SK-N-SH treated with all-trans-retinoic acid at 6 μM for 48 hours (cell line): ENCODE measurements at regions not wholly inside any gene's neighbourhood (a gene's known extent, or its start where the extent isn't known, plus 50 kb on each side); places are given as distances from the start of the nearest gene placed in this dataset.

Source experiments
- ATAC-seq: fragments of 200-7000 bp; cut with Tn5 transposase; 3 replicates; pipeline ENCODE4 v1.9.1; 2020; ENCODE audit warnings: mild to moderate bottlenecking, moderate library complexity
- ARNTL ChIP-seq: fragments of 450-650 bp; formaldehyde crosslinking; IDR thresholded peaks from 2 replicates; pipeline ENCODE4 v1.5.0; 2020; ENCODE audit warnings: low read depth, mild to moderate bottlenecking, moderate library complexity, borderline replicate concordance
- CREB5 ChIP-seq: fragments of 250-450 bp; sonication (Bioruptor Pico); IDR thresholded peaks from 2 replicates; pipeline ENCODE4 v1.5.1; 2020; ENCODE audit warnings: low read depth, mild to moderate bottlenecking, moderate library complexity
- CSDC2 ChIP-seq: fragments of 250-450 bp; sonication (Bioruptor Pico); IDR thresholded peaks from 2 replicates; pipeline ENCODE4 v1.5.0; 2020; ENCODE audit warnings: mild to moderate bottlenecking, moderate library complexity
- CSRNP3 ChIP-seq: fragments of 250-450 bp; sonication (Bioruptor Pico); IDR thresholded peaks from 2 replicates; pipeline ENCODE4 v1.5.1; 2021; ENCODE audit warnings: mild to moderate bottlenecking, moderate library complexity
- ESRRG ChIP-seq: fragments of 250-450 bp; sonication (Bioruptor Pico); IDR thresholded peaks from 2 replicates; pipeline ENCODE4 v1.6.1; 2021; ENCODE audit warnings: mild to moderate bottlenecking
- ISL1 ChIP-seq: fragments of 250-450 bp; sonication (Bioruptor Pico); IDR thresholded peaks from 2 replicates; pipeline ENCODE4 v2.1.2; 2022; ENCODE audit warnings: mild to moderate bottlenecking, moderate library complexity
- POU6F1 ChIP-seq: fragments of 250-450 bp; sonication (Bioruptor Pico); IDR thresholded peaks from 2 replicates; pipeline ENCODE4 v1.8.0; 2021; ENCODE audit warnings: low read depth, mild to moderate bottlenecking, moderate library complexity, borderline replicate concordance
- PPARA ChIP-seq: fragments of 250-450 bp; sonication (Bioruptor Pico); IDR thresholded peaks from 2 replicates; pipeline ENCODE4 v1.5.0; 2020; ENCODE audit warnings: mild to moderate bottlenecking, borderline replicate concordance
- RARB ChIP-seq: fragments of 250-450 bp; sonication (Bioruptor Pico); IDR thresholded peaks from 2 replicates; pipeline ENCODE4 v1.8.0; 2021; ENCODE audit warnings: mild to moderate bottlenecking, moderate library complexity
- TCF4 ChIP-seq: fragments of 250-450 bp; sonication (Bioruptor Pico); IDR thresholded peaks from 2 replicates; pipeline ENCODE4 v1.8.0; 2021; ENCODE audit warnings: mild to moderate bottlenecking, moderate library complexity, borderline replicate concordance
- TOX ChIP-seq: fragments of 250-450 bp; sonication (Bioruptor Pico); IDR thresholded peaks from 2 replicates; pipeline ENCODE4 v1.8.0; 2021; ENCODE audit warnings: mild to moderate bottlenecking, moderate library complexity, borderline replicate concordance
- TSHZ2 ChIP-seq: fragments of 250-450 bp; sonication (Bioruptor Pico); IDR thresholded peaks from 2 replicates; pipeline ENCODE4 v1.5.0; 2020; ENCODE audit warnings: mild to moderate bottlenecking, moderate library complexity
- ZC3H10 ChIP-seq: fragments of 250-450 bp; sonication (Bioruptor Pico); IDR thresholded peaks from 2 replicates; pipeline ENCODE4 v1.5.1; 2021; ENCODE audit warnings: mild to moderate bottlenecking, moderate library complexity
- ZFP3 ChIP-seq: fragments of 250-450 bp; sonication (Bioruptor Pico); IDR thresholded peaks from 2 replicates; pipeline ENCODE4 v1.5.0; 2020; ENCODE audit warnings: mild to moderate bottlenecking, moderate library complexity
- ZFP30 ChIP-seq: fragments of 450-650 bp; formaldehyde crosslinking; IDR thresholded peaks from 2 replicates; pipeline ENCODE4 v1.5.0; 2022; ENCODE audit warnings: mild to moderate bottlenecking, moderate library complexity
- ZNF565 ChIP-seq: fragments of 450-650 bp; formaldehyde crosslinking; conservative IDR thresholded peaks from 2 replicates; pipeline ENCODE4 v1.5.0; 2020; ENCODE audit warnings: low read depth, mild to moderate bottlenecking, moderate library complexity
- ZNF70 ChIP-seq: fragments of 450-650 bp; formaldehyde crosslinking; IDR thresholded peaks from 2 replicates; pipeline ENCODE4 v1.5.0; 2020; ENCODE audit warnings: mild to moderate bottlenecking, moderate library complexity
- ZNF8 ChIP-seq: fragments of 450-650 bp; formaldehyde crosslinking; IDR thresholded peaks from 2 replicates; pipeline ENCODE4 v1.5.0; 2020; ENCODE audit warnings: mild to moderate bottlenecking, moderate library complexity

GRCh38 chr11:104645261-104646222 is 252.7 kb downstream of the CASP12 start (continued):
- no peak for TF ChIP-seq POU6F1
- TF ChIP-seq ZC3H10 = no peak
- TF ChIP-seq, all 23 proteins: peak for 0

GRCh38 chr11:104637662-104638170 is 260.5 kb downstream of the CASP12 start:
- no peak for TF ChIP-seq RARB (CRISPR knock-in tag)
- no peak for TF ChIP-seq ISL1
- no peak for TF ChIP-seq ESRRG (CRISPR knock-in tag)
- no peak for TF ChIP-seq POU6F1
- no peak for TF ChIP-seq ZNF70
- TF ChIP-seq ZFP30 (CRISPR knock-in tag) = no peak
- no peak for TF ChIP-seq TOX (CRISPR knock-in tag)
- no peak for TF ChIP-seq ZFP3 (CRISPR knock-in tag)
- TF ChIP-seq ARNTL (CRISPR knock-in tag) = no peak
- no peak for TF ChIP-seq PPARA (CRISPR knock-in tag)

GRCh38 chr11:104633226-104633625 is 265.0 kb downstream of the CASP12 start:
- no peak for ATAC-seq
- TF ChIP-seq TCF4 (CRISPR knock-in tag) (no peak), ZFP30 (CRISPR knock-in tag) (no peak), ZC3H10 (no peak), ZNF565 (CRISPR knock-in tag) (no peak), TOX (CRISPR knock-in tag) (no peak), CSRNP3 (CRISPR knock-in tag) (no peak), CSDC2 (CRISPR knock-in tag) (no peak)

More at GRCh38 chr11:104637662-104638170, 260.5 kb downstream of the CASP12 start:
- no peak for ATAC-seq

GRCh38 chr11:104630352-104630751 is 267.9 kb downstream of the CASP12 start:
- TF ChIP-seq PPARA (CRISPR knock-in tag) (no peak), ZNF8 (no peak), ESRRG (CRISPR knock-in tag) (no peak), CSRNP3 (CRISPR knock-in tag) (no peak), CREB5 (CRISPR knock-in tag) (no peak), TSHZ2 (CRISPR knock-in tag) (no peak), ZFP30 (CRISPR knock-in tag) (no peak)
- ATAC-seq = no peak
